ENCODE measurements at regions not wholly inside any gene's neighbourhood (a gene's known extent, or its start where the extent isn't known, plus 50 kb on each side); places are given as distances from the start of the nearest gene placed in this dataset.

DNA sequence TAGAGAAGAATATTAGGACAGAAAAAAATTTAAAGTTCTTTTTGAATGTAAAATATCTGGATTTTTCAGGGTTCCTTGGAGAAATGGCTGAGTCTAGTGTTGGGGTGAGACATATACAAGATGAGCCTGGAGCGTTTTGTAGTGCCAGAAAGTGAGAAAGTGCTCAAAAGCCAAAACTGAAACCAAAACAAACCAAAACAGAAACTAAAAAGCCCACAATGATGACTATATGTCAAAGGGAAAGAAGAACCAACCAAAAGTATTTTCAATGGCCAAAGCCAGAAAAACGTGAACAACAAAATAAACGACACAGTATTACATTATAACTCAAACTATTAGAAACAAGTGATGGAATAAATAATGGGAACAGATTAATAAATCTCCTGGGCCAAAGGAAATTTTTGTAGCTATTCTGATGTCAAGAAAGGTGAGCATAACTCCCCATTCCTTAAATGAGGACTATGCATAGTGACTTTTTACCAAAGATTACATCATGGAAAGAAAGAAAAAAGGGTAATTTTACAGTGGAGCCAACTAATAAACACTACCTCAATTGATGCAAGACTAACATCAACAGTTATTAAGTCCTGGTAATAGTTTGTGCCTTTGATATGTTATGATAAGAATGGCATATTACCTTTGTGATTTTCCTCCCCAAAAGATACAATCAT lies 1137.6 kb downstream of the C4orf33 start:
- Histone ChIP-seq H3K9me3 (replicated peaks; ENCODE audit: control insufficient read depth, insufficient read depth, low read depth, low read length) (no peaks in the 10 kb centered on the region), H3K36me3 (ENCODE audit: control insufficient read depth, insufficient read depth, low read length) (no peaks in the 10 kb centered on the region), H3K4me3 (no peak overlapping the region), H3K9ac (ENCODE audit: insufficient read depth in 1 of 2, low read depth in 2 of 2, low read length in 2 of 2) (no peak overlapping the region), H3K27me3 (ENCODE audit: control insufficient read depth in 2 of 2, insufficient read depth in 2 of 2, low read length in 2 of 2) (no peaks in the 10 kb centered on the region), H3K4me1 (replicated peaks in 1 of 2; ENCODE audit: control insufficient read depth in 2 of 2, insufficient read depth in 2 of 2, low read length in 2 of 2) (no peaks in the 10 kb centered on the region), H3K4me2 (ENCODE audit: insufficient read depth, low read length) (no peak overlapping the region), H4K20me1 (replicated peaks; ENCODE audit: control insufficient read depth, insufficient read depth, low read length) (no peaks in the 10 kb centered on the region), H2AFZ (ENCODE audit: low read depth, low read length) (no peak overlapping the region), H3K27ac (ENCODE audit: extremely low read depth, low read depth, low read length) (no peak overlapping the region), H3K9me1 (ENCODE audit: control insufficient read depth, insufficient read depth, low read length) (no peaks in the 10 kb centered on the region), H3K79me2 (ENCODE audit: control insufficient read depth, insufficient read depth, low read length) (no peaks in the 10 kb centered on the region)
- WGBS (ENCODE audit: insufficient coverage, low coverage, missing lambda C conversion rate) = 0% methylated on average over 3 of the region's 3 CpGs
- BruUV-seq (replicated peaks) = no TSS peak
- ChIA-PET CTCF (ENCODE audit: low intra/inter-chr PET ratio) (no interaction called here), POLR2A (no interaction called here)
- FAIRE-seq = no peak
- intact Hi-C loops (cut with micrococcal nuclease) (no loop called here), in situ Hi-C loops (cut with MboI) (no loop called here)
- no peak for ATAC-seq
- no peak for DNase-seq (ENCODE audit: extremely low read depth in 1 of 4, low spot score in 3 of 4)
- TF ChIP-seq HSF4 (CRISPR knock-in tag; IDR thresholded peaks at IDR 0.05; ENCODE audit: borderline replicate concordance) (no peak), PML (IDR thresholded peaks at IDR 0.05; ENCODE audit: low read length) (no peak), BACH1 (tag; IDR thresholded peaks at IDR 0.05) (no peak), DIDO1 (tag; IDR thresholded peaks at IDR 0.05; ENCODE audit: low read depth) (no peak), XRCC4 (IDR thresholded peaks at IDR 0.05; ENCODE audit: extremely low read depth, insufficient read depth, insufficient read length) (no peak), TRIM28 (IDR thresholded peaks at IDR 0.05) (no peak), CHCHD3 (CRISPR knock-in tag; IDR thresholded peaks at IDR 0.05) (no peak), ZNF445 (CRISPR knock-in tag; IDR thresholded peaks at IDR 0.05; ENCODE audit: low read depth) (no peak), POLR2AphosphoS5 (IDR thresholded peaks at IDR 0.05; ENCODE audit: control insufficient read depth, insufficient read depth, low read depth, low read length) (no peak), E2F3 (CRISPR knock-in tag; IDR thresholded peaks at IDR 0.05) (no peak), SMC3 (conservative IDR thresholded peaks at IDR 0.05; ENCODE audit: insufficient read depth, low read depth, low read length) (no peak), POLR2H (tag; IDR thresholded peaks at IDR 0.05; ENCODE audit: low read depth) (no peak), CTBP1 (IDR thresholded peaks at IDR 0.05; ENCODE audit: borderline replicate concordance) (no peak), KDM1A (IDR thresholded peaks at IDR 0.05) (no peak)
- TF ChIP-seq, protein P1, sequence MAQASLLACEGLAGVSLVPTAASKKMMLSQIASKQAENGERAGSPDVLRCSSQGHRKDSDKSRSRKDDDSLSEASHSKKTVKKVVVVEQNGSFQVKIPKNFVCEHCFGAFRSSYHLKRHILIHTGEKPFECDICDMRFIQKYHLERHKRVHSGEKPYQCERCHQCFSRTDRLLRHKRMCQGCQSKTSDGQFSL (CRISPR knock-in tag; IDR thresholded peaks at IDR 0.05) = no peak
- TF ChIP-seq, protein P1 (tag; IDR thresholded peaks at IDR 0.05) = no peak
- TF ChIP-seq, protein P2, sequence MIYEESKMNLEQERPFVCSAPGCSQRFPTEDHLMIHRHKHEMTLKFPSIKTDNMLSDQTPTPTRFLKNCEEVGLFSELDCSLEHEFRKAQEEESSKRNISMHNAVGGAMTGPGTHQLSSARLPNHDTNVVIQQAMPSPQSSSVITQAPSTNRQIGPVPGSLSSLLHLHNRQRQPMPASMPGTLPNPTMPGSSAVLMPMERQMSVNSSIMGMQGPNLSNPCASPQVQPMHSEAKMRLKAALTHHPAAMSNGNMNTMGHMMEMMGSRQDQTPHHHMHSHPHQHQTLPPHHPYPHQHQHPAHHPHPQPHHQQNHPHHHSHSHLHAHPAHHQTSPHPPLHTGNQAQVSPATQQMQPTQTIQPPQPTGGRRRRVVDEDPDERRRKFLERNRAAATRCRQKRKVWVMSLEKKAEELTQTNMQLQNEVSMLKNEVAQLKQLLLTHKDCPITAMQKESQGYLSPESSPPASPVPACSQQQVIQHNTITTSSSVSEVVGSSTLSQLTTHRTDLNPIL (CRISPR knock-in tag; IDR thresholded peaks at IDR 0.05) = no peak
- TF ChIP-seq, protein P3, sequence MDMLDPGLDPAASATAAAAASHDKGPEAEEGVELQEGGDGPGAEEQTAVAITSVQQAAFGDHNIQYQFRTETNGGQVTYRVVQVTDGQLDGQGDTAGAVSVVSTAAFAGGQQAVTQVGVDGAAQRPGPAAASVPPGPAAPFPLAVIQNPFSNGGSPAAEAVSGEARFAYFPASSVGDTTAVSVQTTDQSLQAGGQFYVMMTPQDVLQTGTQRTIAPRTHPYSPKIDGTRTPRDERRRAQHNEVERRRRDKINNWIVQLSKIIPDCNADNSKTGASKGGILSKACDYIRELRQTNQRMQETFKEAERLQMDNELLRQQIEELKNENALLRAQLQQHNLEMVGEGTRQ (CRISPR knock-in tag; IDR thresholded peaks at IDR 0.05) = no peak
